ENCODE measurements at regions not wholly inside any gene's neighbourhood (a gene's known extent, or its start where the extent isn't known, plus 50 kb on each side); places are given as distances from the start of the nearest gene placed in this dataset.

GRCh38 chr1:177383715-177384114 lies 213.0 kb downstream of the BRINP2 start:
- CTCF ChIA-PET (ENCODE audit: unreplicated experiment) = no interaction called here
- Histone ChIP-seq H3K4me3 (ENCODE audit: low read depth, low read length, poor library complexity, severe bottlenecking) (no peak overlapping the region), H3K4me1 (ENCODE audit: insufficient read depth, low read length, poor library complexity, severe bottlenecking) (no peaks in the 10 kb centered on the region), H3K79me2 (ENCODE audit: insufficient read depth, low read depth, low read length) (no peaks in the 10 kb centered on the region), H3K27ac (ENCODE audit: low read depth, low read length, poor library complexity, severe bottlenecking) (no peak overlapping the region), H3K4me2 (ENCODE audit: low read length) (no peak overlapping the region), H4K20me1 (ENCODE audit: insufficient read depth, low read length) (no peaks in the 10 kb centered on the region), H2AFZ (ENCODE audit: low read length) (no peak overlapping the region), H3K36me3 (ENCODE audit: insufficient read depth, low read length) (no peaks in the 10 kb centered on the region), H3K9me3 (ENCODE audit: low read length) (no peaks in the 10 kb centered on the region), H3K9me2 (ENCODE audit: insufficient read depth, low read length) (no peaks in the 10 kb centered on the region)
- no TSS peak for BruUV-seq (replicated peaks)
- intact Hi-C loops (cut with micrococcal nuclease; ENCODE audit: unreplicated experiment) = no loop called here
- no peak for DNase-seq (ENCODE audit: low spot score)
- TF ChIP-seq, protein P1, sequence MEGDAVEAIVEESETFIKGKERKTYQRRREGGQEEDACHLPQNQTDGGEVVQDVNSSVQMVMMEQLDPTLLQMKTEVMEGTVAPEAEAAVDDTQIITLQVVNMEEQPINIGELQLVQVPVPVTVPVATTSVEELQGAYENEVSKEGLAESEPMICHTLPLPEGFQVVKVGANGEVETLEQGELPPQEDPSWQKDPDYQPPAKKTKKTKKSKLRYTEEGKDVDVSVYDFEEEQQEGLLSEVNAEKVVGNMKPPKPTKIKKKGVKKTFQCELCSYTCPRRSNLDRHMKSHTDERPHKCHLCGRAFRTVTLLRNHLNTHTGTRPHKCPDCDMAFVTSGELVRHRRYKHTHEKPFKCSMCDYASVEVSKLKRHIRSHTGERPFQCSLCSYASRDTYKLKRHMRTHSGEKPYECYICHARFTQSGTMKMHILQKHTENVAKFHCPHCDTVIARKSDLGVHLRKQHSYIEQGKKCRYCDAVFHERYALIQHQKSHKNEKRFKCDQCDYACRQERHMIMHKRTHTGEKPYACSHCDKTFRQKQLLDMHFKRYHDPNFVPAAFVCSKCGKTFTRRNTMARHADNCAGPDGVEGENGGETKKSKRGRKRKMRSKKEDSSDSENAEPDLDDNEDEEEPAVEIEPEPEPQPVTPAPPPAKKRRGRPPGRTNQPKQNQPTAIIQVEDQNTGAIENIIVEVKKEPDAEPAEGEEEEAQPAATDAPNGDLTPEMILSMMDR (conservative IDR thresholded peaks at IDR 0.05; ENCODE audit: low read length) = no peak
- POLR2A ChIA-PET = no interaction called here

DNA sequence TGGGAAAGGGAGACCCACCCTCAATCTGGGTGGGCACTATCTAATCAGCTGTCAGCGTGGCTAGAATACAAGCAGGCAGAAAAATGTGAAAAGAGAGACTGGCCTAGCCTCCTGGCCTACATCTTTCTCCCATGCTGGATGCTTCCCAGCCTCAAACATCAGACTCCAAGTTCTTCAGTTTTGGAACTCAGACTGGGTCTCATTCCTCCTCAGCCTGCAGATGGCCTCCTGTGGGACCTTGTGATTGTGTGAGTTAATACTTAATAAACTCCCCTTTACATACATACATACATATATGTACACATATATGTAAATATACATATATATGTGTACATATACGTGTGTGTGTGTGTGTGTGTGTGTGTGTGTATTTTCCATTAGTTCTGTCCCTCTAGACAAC lies 207.1 kb downstream of the BRINP2 start:
- Histone ChIP-seq H3K4me3 (ENCODE audit: low read depth, low read length, poor library complexity, severe bottlenecking) (no peak overlapping the region), H3K4me1 (ENCODE audit: insufficient read depth, low read length, poor library complexity, severe bottlenecking) (no peaks in the 10 kb centered on the region), H3K9me3 (ENCODE audit: low read length) (no peaks in the 10 kb centered on the region), H3K9me2 (ENCODE audit: insufficient read depth, low read length) (no peaks in the 10 kb centered on the region), H3K27ac (ENCODE audit: low read depth, low read length, poor library complexity, severe bottlenecking) (no peak overlapping the region), H3K36me3 (ENCODE audit: insufficient read depth, low read length) (no peaks in the 10 kb centered on the region), H3K4me2 (ENCODE audit: low read length) (no peak overlapping the region), H4K20me1 (ENCODE audit: insufficient read depth, low read length) (no peaks in the 10 kb centered on the region), H2AFZ (ENCODE audit: low read length) (no peak overlapping the region), H3K79me2 (ENCODE audit: insufficient read depth, low read depth, low read length) (no peaks in the 10 kb centered on the region)
- intact Hi-C loops (cut with micrococcal nuclease; ENCODE audit: unreplicated experiment) = no loop called here
- CTCF ChIA-PET (ENCODE audit: unreplicated experiment) = no interaction called here
- no TSS peak for BruUV-seq (replicated peaks)
- TF ChIP-seq, protein P1 (conservative IDR thresholded peaks at IDR 0.05; ENCODE audit: low read length) = no peak
- no peak for TF ChIP-seq EZH2phosphoT487 (IDR thresholded peaks at IDR 0.05; ENCODE audit: borderline replicate concordance, low read depth, low read length)
- POLR2A ChIA-PET = no interaction called here
- DNase-seq (ENCODE audit: low spot score) = no peak

DNA sequence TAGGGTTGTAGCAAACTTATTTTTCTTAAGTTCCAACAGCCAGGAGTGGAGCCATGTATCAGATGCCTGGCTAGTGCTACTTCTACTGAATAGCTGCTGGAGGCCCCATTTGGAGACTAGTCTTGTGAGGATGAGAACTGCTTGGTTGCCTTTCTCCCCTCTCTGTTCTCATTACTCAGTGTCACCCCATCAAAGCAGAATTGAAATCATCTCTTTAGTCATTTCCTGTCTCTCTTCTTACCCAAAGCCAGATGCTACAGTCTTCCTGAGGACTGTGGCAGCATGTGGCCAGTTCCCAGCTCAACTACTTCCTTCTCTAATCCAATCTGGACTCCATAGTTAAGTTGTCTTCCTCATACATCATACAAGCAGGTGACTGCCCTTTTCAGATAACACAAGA lies 197.5 kb downstream of the BRINP2 start:
- no peaks in the 10 kb centered on the region for H3K79me2 ChIP-seq (ENCODE audit: insufficient read depth, low read depth, low read length)
- no peak for DNase-seq (ENCODE audit: low spot score)
- POLR2A ChIA-PET = interaction anchor here (1.5 kb wide), 1 partner anchor 10 kb away, joined by 3 read pairs; no protein-coding TSS in a partner anchor
- no peak overlapping the region for H3K27ac ChIP-seq (ENCODE audit: low read depth, low read length, poor library complexity, severe bottlenecking)
- H2AFZ ChIP-seq (ENCODE audit: low read length) = no peak overlapping the region
- H3K4me1 ChIP-seq (ENCODE audit: insufficient read depth, low read length, poor library complexity, severe bottlenecking) = no peaks in the 10 kb centered on the region
- intact Hi-C loops (cut with micrococcal nuclease; ENCODE audit: unreplicated experiment) = no loop called here
- CTCF ChIA-PET (ENCODE audit: unreplicated experiment) = no interaction called here
- no peaks in the 10 kb centered on the region for H3K36me3 ChIP-seq (ENCODE audit: insufficient read depth, low read length)
- no peaks in the 10 kb centered on the region for H3K9me3 ChIP-seq (ENCODE audit: low read length)
- no peak for TF ChIP-seq EZH2phosphoT487 (IDR thresholded peaks at IDR 0.05; ENCODE audit: borderline replicate concordance, low read depth, low read length)
- TF ChIP-seq, protein P1 (conservative IDR thresholded peaks at IDR 0.05; ENCODE audit: low read length) = no peak
- no peak overlapping the region for H3K4me2 ChIP-seq (ENCODE audit: low read length)
- no TSS peak for BruUV-seq (replicated peaks)
- no peak overlapping the region for H3K4me3 ChIP-seq (ENCODE audit: low read depth, low read length, poor library complexity, severe bottlenecking)
- no peaks in the 10 kb centered on the region for H3K9me2 ChIP-seq (ENCODE audit: insufficient read depth, low read length)
- no peaks in the 10 kb centered on the region for H4K20me1 ChIP-seq (ENCODE audit: insufficient read depth, low read length)

Data from OCI-LY7 (cell line).